ENCODE measurements at regions not wholly inside any gene's neighbourhood (a gene's known extent, or its start where the extent isn't known, plus 50 kb on each side); places are given as distances from the start of the nearest gene placed in this dataset.

- Histone ChIP-seq H3K9me1 (ENCODE audit: control insufficient read depth, extremely low read depth, insufficient read depth, low read length) (no peaks in the 10 kb centered on the region), H3K4me3 (ENCODE audit: control insufficient read depth in 2 of 3, extremely low read depth in 1 of 3, insufficient read depth in 2 of 3, low read depth in 1 of 3, low read length in 3 of 3) (no peak overlapping the region), H3K36me3 (ENCODE audit: control insufficient read depth in 2 of 2, extremely low read depth in 1 of 2, insufficient read depth in 2 of 2, low read length in 2 of 2) (no peaks in the 10 kb centered on the region), H3K4me2 (ENCODE audit: control insufficient read depth, extremely low read depth, insufficient read depth, low read depth, low read length) (no peak overlapping the region), H3K9ac (ENCODE audit: control insufficient read depth, extremely low read depth, insufficient read depth, low read length) (no peak overlapping the region), H3K9me3 (ENCODE audit: control insufficient read depth, low read depth, low read length) (no peaks in the 10 kb centered on the region), H3K4me1 (ENCODE audit: control insufficient read depth, extremely low read depth, insufficient read depth, low read length) (peaks cover 14% of the 10 kb centered on the region), H3K27ac (ENCODE audit: control insufficient read depth, insufficient read depth, low read length) (no peak overlapping the region), H2AFZ (ENCODE audit: control insufficient read depth, low read length) (no peak overlapping the region), H4K20me1 (ENCODE audit: control insufficient read depth, extremely low read depth, insufficient read depth, low read length) (no peaks in the 10 kb centered on the region), H3K79me2 (ENCODE audit: control insufficient read depth, insufficient read depth, low read length) (no peaks in the 10 kb centered on the region), H3K27me3 (ENCODE audit: control insufficient read depth, extremely low read depth, insufficient read depth, low read length) (no peaks in the 10 kb centered on the region)
- dilution Hi-C loops (cut with MboI; ENCODE audit: extremely low pct_ligation_motif_present, low sequenced_read_pairs) = no loop called here
- TF ChIP-seq CTCF (optimal IDR thresholded peaks at IDR 0.05 in 1 of 3, IDR thresholded peaks at IDR 0.05 in 1 of 3, conservative IDR thresholded peaks at IDR 0.05 in 1 of 3; ENCODE audit: extremely low read depth in 1 of 3, insufficient read depth in 2 of 3, low read length in 3 of 3) (no peak), EZH2 (IDR thresholded peaks at IDR 0.05; ENCODE audit: low read length) (no peak)
- no peak for FAIRE-seq
- no peak for DNase-seq (ENCODE audit: low read depth, low spot score)
Measured at GRCh38 chr1:234710936-234711724, 101.2 kb upstream of the IRF2BP2 start.

- peaks cover 14% of the 10 kb centered on the region for H3K4me1 ChIP-seq (ENCODE audit: control insufficient read depth, extremely low read depth, insufficient read depth, low read length)
- H3K4me3 ChIP-seq (ENCODE audit: control insufficient read depth in 2 of 3, extremely low read depth in 1 of 3, insufficient read depth in 2 of 3, low read depth in 1 of 3, low read length in 3 of 3) = no peak overlapping the region
- no peaks in the 10 kb centered on the region for H3K36me3 ChIP-seq (ENCODE audit: control insufficient read depth in 2 of 2, extremely low read depth in 1 of 2, insufficient read depth in 2 of 2, low read length in 2 of 2)
- H4K20me1 ChIP-seq (ENCODE audit: control insufficient read depth, extremely low read depth, insufficient read depth, low read length) = no peaks in the 10 kb centered on the region
- no peaks in the 10 kb centered on the region for H3K79me2 ChIP-seq (ENCODE audit: control insufficient read depth, insufficient read depth, low read length)
- H2AFZ ChIP-seq (ENCODE audit: control insufficient read depth, low read length) = no peak overlapping the region
- no peaks in the 10 kb centered on the region for H3K9me1 ChIP-seq (ENCODE audit: control insufficient read depth, extremely low read depth, insufficient read depth, low read length)
- DNase-seq (ENCODE audit: low read depth, low spot score) = no peak
- H3K27me3 ChIP-seq (ENCODE audit: control insufficient read depth, extremely low read depth, insufficient read depth, low read length) = no peaks in the 10 kb centered on the region
- FAIRE-seq = no peak
- TF ChIP-seq CTCF (optimal IDR thresholded peaks at IDR 0.05 in 1 of 3, IDR thresholded peaks at IDR 0.05 in 1 of 3, conservative IDR thresholded peaks at IDR 0.05 in 1 of 3; ENCODE audit: extremely low read depth in 1 of 3, insufficient read depth in 2 of 3, low read length in 3 of 3) = no peak
- no peak for TF ChIP-seq EZH2 (IDR thresholded peaks at IDR 0.05; ENCODE audit: low read length)
- no peak overlapping the region for H3K9ac ChIP-seq (ENCODE audit: control insufficient read depth, extremely low read depth, insufficient read depth, low read length)
- dilution Hi-C loops (cut with MboI; ENCODE audit: extremely low pct_ligation_motif_present, low sequenced_read_pairs) = no loop called here
- no peak overlapping the region for H3K4me2 ChIP-seq (ENCODE audit: control insufficient read depth, extremely low read depth, insufficient read depth, low read depth, low read length)
- H3K9me3 ChIP-seq (ENCODE audit: control insufficient read depth, low read depth, low read length) = no peaks in the 10 kb centered on the region
- no peak overlapping the region for H3K27ac ChIP-seq (ENCODE audit: control insufficient read depth, insufficient read depth, low read length)
Measured at GRCh38 chr1:234710381-234710780, 100.4 kb upstream of the IRF2BP2 start.
